Lower leg skin (tissue), 4 donors: ENCODE measurements at regions not wholly inside any gene's neighbourhood (a gene's known extent, or its start where the extent isn't known, plus 50 kb on each side); places are given as distances from the start of the nearest gene placed in this dataset.

ENCODE experiments used
- DNase-seq, 2 donors: peaks; one replicate each; pipeline ENCODE4 v3.0.0-alpha.2; 2019; ENCODE audit warnings: low spot score in 2 of 2
- H3K4me3 ChIP-seq: fragments of 200-600 bp; sonication (generic); 2 replicates; pipeline ENCODE4 v1.5.1; 2017; ENCODE audit warnings: mild to moderate bottlenecking, low read depth; ENCODE audit not compliant: poor library complexity, severe bottlenecking
- CTCF ChIP-seq, 3 donors: fragments of 450-650 bp; IDR thresholded peaks; one replicate each; pipeline ENCODE4 v1.5.1; 2016; ENCODE audit warnings: antibody characterized with exemption in 3 of 3, mild to moderate bottlenecking in 3 of 3, moderate library complexity in 2 of 3
- POLR2A ChIP-seq, 2 donors: fragments of 450-650 bp; IDR thresholded peaks; one replicate each; pipeline ENCODE4 v1.6.1; 2016 to 2017; ENCODE audit warnings: antibody characterized with exemption in 2 of 2, mild to moderate bottlenecking in 1 of 2, moderate library complexity in 1 of 2
- WGBS, 2 donors: methylation state at CpG; one replicate each; pipeline ENCODE4 v1.1.5; 2018; 5-methylcytosine and 5-hydroxymethylcytosine counted together
- intact Hi-C: fragments of 100-400 bp; cut with DNase I; formaldehyde crosslinking; loops from one replicate; pipeline ENCODE4 v1.15.0; 2023; ENCODE audit warnings: low total_unique reads

DNA sequence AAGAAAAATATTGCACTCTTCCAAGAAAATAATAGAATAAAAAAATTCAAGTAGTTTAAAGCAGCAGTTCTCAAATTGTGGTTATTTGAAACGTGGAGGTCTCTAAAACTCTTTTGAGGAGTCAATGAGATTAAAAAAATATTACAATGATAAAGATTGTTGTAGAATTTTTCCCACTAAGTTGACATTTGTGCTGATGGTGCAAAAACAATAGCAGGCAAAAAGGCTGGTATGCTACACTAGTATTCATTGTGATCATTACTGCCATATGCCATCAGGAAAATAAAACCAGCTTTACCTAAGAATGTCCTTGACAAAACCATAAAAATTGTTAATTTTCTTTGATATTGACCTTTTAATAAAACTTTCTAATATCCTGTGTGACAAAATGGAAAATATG lies 505.2 kb upstream of the ANO5 start:
- no peak overlapping the region for H3K4me3 ChIP-seq
- 59 to 66% methylated on average over 1 of the region's 1 CpG for WGBS, 2 donors
- TF ChIP-seq POLR2A (IDR thresholded peaks at IDR 0.05) = no peak
- TF ChIP-seq CTCF (IDR thresholded peaks at IDR 0.05) = no peak
- intact Hi-C loops = no loop called here
- DNase-seq = no peak

DNA sequence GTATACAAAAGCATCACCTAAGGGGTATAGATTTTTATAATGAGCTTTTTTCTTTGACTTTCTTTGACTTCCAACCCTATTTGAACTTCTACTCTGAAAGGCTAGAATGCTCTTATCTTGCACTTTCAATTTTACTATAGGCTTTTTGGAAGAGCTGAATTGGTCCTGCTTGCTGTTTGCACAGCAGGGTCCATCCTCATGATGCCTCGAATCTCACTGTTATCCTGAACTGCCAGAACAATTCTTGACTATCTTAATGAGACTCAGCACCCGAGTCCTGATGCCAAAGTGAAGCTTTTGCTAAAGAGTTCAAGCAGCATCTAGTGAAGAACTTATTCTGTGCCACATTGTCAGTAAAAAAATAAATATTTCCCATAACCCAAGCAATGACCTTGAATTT lies 488.3 kb upstream of the ANO5 start:
- H3K4me3 ChIP-seq = no peak overlapping the region
- WGBS, 2 donors = 60 to 70% methylated on average over 2 of the region's 2 CpGs
- TF ChIP-seq POLR2A (IDR thresholded peaks at IDR 0.05) = no peak
- no peak for TF ChIP-seq CTCF (IDR thresholded peaks at IDR 0.05)
- intact Hi-C loops = no loop called here
- DNase-seq = no peak

GRCh38 chr11:21707116-21707739 lies 485.7 kb upstream of the ANO5 start:
- TF ChIP-seq CTCF (IDR thresholded peaks at IDR 0.05) (no peak), POLR2A (IDR thresholded peaks at IDR 0.05) (no peak)
- WGBS, 2 donors = 34 to 50% methylated on average over 2 of the region's 2 CpGs
- H3K4me3 ChIP-seq = no peak overlapping the region
- intact Hi-C loops = no loop called here
- no peak for DNase-seq

- TF ChIP-seq POLR2A (IDR thresholded peaks at IDR 0.05) (no peak), CTCF (IDR thresholded peaks at IDR 0.05) (no peak)
- intact Hi-C loops = no loop called here
- no peak for DNase-seq
- peak overlapping the region; percentile 6 for H3K4me3 ChIP-seq
- WGBS, 2 donors = 37 to 49% methylated on average over 1 of the region's 1 CpG
These were observed 482.1 kb upstream of the ANO5 start for GRCh38 chr11:21710809-21711208.

DNA sequence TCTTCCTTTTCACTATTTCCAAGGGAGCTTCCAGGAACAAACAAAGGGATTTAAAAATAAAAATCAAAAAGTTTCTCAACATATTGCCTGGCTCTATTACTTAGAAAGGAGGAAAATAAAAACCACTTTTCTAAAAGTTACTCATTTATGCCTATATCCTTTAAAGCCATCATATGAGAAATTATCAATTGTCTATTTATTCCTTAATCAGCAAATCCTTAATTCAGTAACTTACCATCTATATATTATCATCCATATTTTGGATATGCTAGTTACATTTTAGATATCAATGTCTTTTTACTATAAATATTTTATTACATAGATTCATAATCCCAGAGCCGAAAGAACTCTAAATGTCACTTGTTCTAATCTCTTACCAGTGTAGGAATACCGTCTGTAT lies 481.5 kb upstream of the ANO5 start:
- WGBS, 2 donors = 82 to 84% methylated on average over 2 of the region's 2 CpGs
- DNase-seq = no peak
- no peak overlapping the region for H3K4me3 ChIP-seq
- TF ChIP-seq CTCF (IDR thresholded peaks at IDR 0.05) (no peak), POLR2A (IDR thresholded peaks at IDR 0.05) (no peak)
- intact Hi-C loops = no loop called here

- no peak for TF ChIP-seq POLR2A (IDR thresholded peaks at IDR 0.05)
- no peak overlapping the region for H3K4me3 ChIP-seq
- intact Hi-C loops = no loop called here
- no peak for DNase-seq
These were observed 469.2 kb upstream of the ANO5 start for GRCh38 chr11:21723678-21724077.
